Activated CD4-positive, alpha-beta T cell treated with anti-CD3 and anti-CD28 coated beads, Interleukin-2, amount 50 U/mL, for 1 hour (primary cell): ENCODE measurements at regions not wholly inside any gene's neighbourhood (a gene's known extent, or its start where the extent isn't known, plus 50 kb on each side); places are given as distances from the start of the nearest gene placed in this dataset.
"Not testable (repeated sequence)": the region's sequence is repeated elsewhere in the genome, so short reads cannot be mapped to it uniquely, and the experiment has no call there.

Experiments used
- DNase-seq: peaks from one replicate; pipeline ENCODE4 v3.0.0-alpha.2; 2020

GRCh38 chr1:817071-817599 is 106.6 kb upstream of the SAMD11 start:
- DNase-seq = not testable (repeated sequence)

- not testable (repeated sequence) for DNase-seq
These were observed 105.8 kb upstream of the SAMD11 start for GRCh38 chr1:817658-818617.

- no peak for DNase-seq
These were observed 105.0 kb upstream of the SAMD11 start for GRCh38 chr1:818618-819291.

- DNase-seq = no peak
These were observed 102.8 kb upstream of the SAMD11 start for GRCh38 chr1:820962-821361.

- not testable (repeated sequence) for DNase-seq
These were observed 96.9 kb upstream of the SAMD11 start for GRCh38 chr1:826808-827207.

GRCh38 chr1:827211-828063 is 96.3 kb upstream of the SAMD11 start:
- DNase-seq = peak; percentile 95

GRCh38 chr1:829324-829723 is 94.4 kb upstream of the SAMD11 start:
- DNase-seq = not testable (repeated sequence)

GRCh38 chr1:829932-830331 is 93.8 kb upstream of the SAMD11 start:
- not testable (repeated sequence) for DNase-seq

- not testable (repeated sequence) for DNase-seq
These were observed 93.0 kb upstream of the SAMD11 start for GRCh38 chr1:830750-831149.

- no peak for DNase-seq
These were observed 92.2 kb upstream of the SAMD11 start for GRCh38 chr1:831522-831921.

- DNase-seq = no peak
These were observed 91.6 kb upstream of the SAMD11 start for GRCh38 chr1:832136-832535.

GRCh38 chr1:833226-833625 is 90.5 kb upstream of the SAMD11 start:
- not testable (repeated sequence) for DNase-seq

- DNase-seq = not testable (repeated sequence)
These were observed 88.2 kb upstream of the SAMD11 start for GRCh38 chr1:835509-835908.

- DNase-seq = not testable (repeated sequence)
These were observed 86.1 kb upstream of the SAMD11 start for GRCh38 chr1:837601-838000.

GRCh38 chr1:838291-838690 is 85.4 kb upstream of the SAMD11 start:
- DNase-seq = not testable (repeated sequence)

GRCh38 chr1:840592-840991 is 83.1 kb upstream of the SAMD11 start:
- DNase-seq = not testable (repeated sequence)

- not testable (repeated sequence) for DNase-seq
These were observed 81.9 kb upstream of the SAMD11 start for GRCh38 chr1:841671-842425.

- DNase-seq = not testable (repeated sequence)
These were observed 80.9 kb upstream of the SAMD11 start for GRCh38 chr1:842799-843198.

- not testable (repeated sequence) for DNase-seq
These were observed 79.8 kb upstream of the SAMD11 start for GRCh38 chr1:843946-844345.

- peak; percentile 31 for DNase-seq
These were observed 79.2 kb upstream of the SAMD11 start for GRCh38 chr1:844472-845026.

- not testable (repeated sequence) for DNase-seq
These were observed 78.1 kb upstream of the SAMD11 start for GRCh38 chr1:845641-846040.
